Esophagus squamous epithelium (tissue), 4 donors: ENCODE measurements at regions not wholly inside any gene's neighbourhood (a gene's known extent, or its start where the extent isn't known, plus 50 kb on each side); places are given as distances from the start of the nearest gene placed in this dataset.

Experiments used
- CTCF ChIP-seq, 6 experiments: fragments of 450-650 bp in 4 of 6; fragments of 200-600 bp in 2 of 6; sonication (generic) in 2 of 6; IDR thresholded peaks; one replicate each; pipeline ENCODE4 v1.5.1; 2016 to 2019; ENCODE audit warnings: antibody characterized with exemption in 6 of 6, mild to moderate bottlenecking in 4 of 6, moderate library complexity in 4 of 6
- POLR2A ChIP-seq, 4 donors: fragments of 450-650 bp; IDR thresholded peaks; one replicate each; pipeline ENCODE4 v1.6.1; 2017; ENCODE audit warnings: antibody characterized with exemption in 4 of 4, mild to moderate bottlenecking in 4 of 4, moderate library complexity in 3 of 4

GRCh38 chr7:117979954-117980497 is 106.8 kb upstream of the CTTNBP2 start:
- TF ChIP-seq CTCF (IDR thresholded peaks at IDR 0.05) (no peak), POLR2A (IDR thresholded peaks at IDR 0.05) (no peak)
